ENCODE measurements at regions not wholly inside any gene's neighbourhood (a gene's known extent, or its start where the extent isn't known, plus 50 kb on each side); places are given as distances from the start of the nearest gene placed in this dataset.
A peak's percentile ranks its signal among the peaks of the same experiment; 100 is the strongest.

GRCh38 chr6:87860902-87861301 is 158.9 kb upstream of the AKIRIN2 start:
- Histone ChIP-seq H3K36me3 (ENCODE audit: low read depth) (no peaks in the 10 kb centered on the region), H3F3A (ENCODE audit: insufficient read depth) (no peaks in the 10 kb centered on the region), H4K20me1 (ENCODE audit: insufficient read depth) (no peaks in the 10 kb centered on the region), H3K9ac (no peak overlapping the region), H3K27me3 (replicated peaks; ENCODE audit: insufficient read depth) (peaks cover 9% of the 10 kb centered on the region; the same call in 1 of the 2 replicates), H3K4me3 (no peak overlapping the region), H3K27ac (no peak overlapping the region), H2AFZ (no peak overlapping the region), H3K9me2 (ENCODE audit: insufficient read depth) (no peaks in the 10 kb centered on the region), H3K9me3 (ENCODE audit: low read depth) (no peaks in the 10 kb centered on the region), H3K4me2 (ENCODE audit: unreplicated experiment) (no peak overlapping the region), H3K4me1 (ENCODE audit: insufficient read depth) (no peaks in the 10 kb centered on the region), H3K79me2 (ENCODE audit: insufficient read depth) (no peaks in the 10 kb centered on the region)
- in situ Hi-C loops (cut with MboI) = no loop called here
- no peak for DNase-seq
- WGBS, 2 experiments (ENCODE audit: low coverage in 1 of 2, low lambda C conversion rate in 2 of 2, missing lambda C conversion rate in 2 of 2) = 74 to 79% methylated on average over 2 of the region's 2 CpGs
- TF ChIP-seq EZH2phosphoT487 (IDR thresholded peaks at IDR 0.05; ENCODE audit: insufficient read depth, low read depth) (no peak), EZH2 (IDR thresholded peaks at IDR 0.05; ENCODE audit: insufficient read depth, poor library complexity, severe bottlenecking) (no peak)

- H3K79me2 ChIP-seq (ENCODE audit: insufficient read depth) = no peaks in the 10 kb centered on the region
- in situ Hi-C loops (cut with MboI) = no loop called here
- TF ChIP-seq EZH2phosphoT487 (IDR thresholded peaks at IDR 0.05; ENCODE audit: insufficient read depth, low read depth) = no peak
- H3K27ac ChIP-seq = no peak overlapping the region
- DNase-seq = peak; percentile 13
- no peaks in the 10 kb centered on the region for H3K4me1 ChIP-seq (ENCODE audit: insufficient read depth)
- H3K4me3 ChIP-seq = no peak overlapping the region
- H3K9me2 ChIP-seq (ENCODE audit: insufficient read depth) = no peaks in the 10 kb centered on the region
- H4K20me1 ChIP-seq (ENCODE audit: insufficient read depth) = no peaks in the 10 kb centered on the region
- no peak overlapping the region for H3K9ac ChIP-seq
- H3K36me3 ChIP-seq (ENCODE audit: low read depth) = no peaks in the 10 kb centered on the region
- no peaks in the 10 kb centered on the region for H3K9me3 ChIP-seq (ENCODE audit: low read depth)
- no peaks in the 10 kb centered on the region for H3F3A ChIP-seq (ENCODE audit: insufficient read depth)
- 21% methylated on average over 1 of the region's 1 CpG for WGBS, 2 experiments (ENCODE audit: low coverage in 1 of 2, low lambda C conversion rate in 2 of 2, missing lambda C conversion rate in 2 of 2)
- no peaks in the 10 kb centered on the region; the same call in 1 of the 2 replicates for H3K27me3 ChIP-seq (replicated peaks; ENCODE audit: insufficient read depth)
- H3K4me2 ChIP-seq (ENCODE audit: unreplicated experiment) = no peak overlapping the region
- no peak overlapping the region for H2AFZ ChIP-seq
Observed at GRCh38 chr6:87858440-87858839, 156.4 kb upstream of the AKIRIN2 start.

GRCh38 chr6:87851674-87852299 is 149.8 kb upstream of the AKIRIN2 start:
- Histone ChIP-seq H3F3A (ENCODE audit: insufficient read depth) (no peaks in the 10 kb centered on the region), H3K4me3 (no peak overlapping the region), H3K27ac (no peak overlapping the region), H3K9me3 (ENCODE audit: low read depth) (no peaks in the 10 kb centered on the region), H3K4me2 (ENCODE audit: unreplicated experiment) (no peak overlapping the region), H4K20me1 (ENCODE audit: insufficient read depth) (no peaks in the 10 kb centered on the region), H3K4me1 (ENCODE audit: insufficient read depth) (no peaks in the 10 kb centered on the region), H3K9ac (no peak overlapping the region), H3K27me3 (replicated peaks; ENCODE audit: insufficient read depth) (peaks cover 23% of the 10 kb centered on the region), H3K79me2 (ENCODE audit: insufficient read depth) (no peaks in the 10 kb centered on the region), H3K36me3 (ENCODE audit: low read depth) (no peaks in the 10 kb centered on the region), H2AFZ (no peak overlapping the region), H3K9me2 (ENCODE audit: insufficient read depth) (no peaks in the 10 kb centered on the region)
- in situ Hi-C loops (cut with MboI) = no loop called here
- WGBS, 2 experiments (ENCODE audit: low coverage in 1 of 2, low lambda C conversion rate in 2 of 2, missing lambda C conversion rate in 2 of 2) = 23 to 24% methylated on average over 4 of the region's 4 CpGs
- no peak for TF ChIP-seq EZH2phosphoT487 (IDR thresholded peaks at IDR 0.05; ENCODE audit: insufficient read depth, low read depth)
- TF ChIP-seq EZH2 (IDR thresholded peaks at IDR 0.05; ENCODE audit: insufficient read depth, poor library complexity, severe bottlenecking) = no peak
- DNase-seq = no peak

- in situ Hi-C loops (cut with MboI) = no loop called here
Observed at GRCh38 chr6:87848616-87849015, 146.6 kb upstream of the AKIRIN2 start.

GRCh38 chr6:87847830-87848210 is 145.8 kb upstream of the AKIRIN2 start:
- Histone ChIP-seq H3K79me2 (ENCODE audit: insufficient read depth) (no peaks in the 10 kb centered on the region), H3K9me3 (ENCODE audit: low read depth) (no peaks in the 10 kb centered on the region), H3K9me2 (ENCODE audit: insufficient read depth) (no peaks in the 10 kb centered on the region), H4K20me1 (ENCODE audit: insufficient read depth) (no peaks in the 10 kb centered on the region), H3K4me1 (ENCODE audit: insufficient read depth) (no peaks in the 10 kb centered on the region), H2AFZ (no peak overlapping the region), H3K27me3 (replicated peaks; ENCODE audit: insufficient read depth) (peaks cover 31% of the 10 kb centered on the region), H3K4me2 (ENCODE audit: unreplicated experiment) (no peak overlapping the region), H3K9ac (no peak overlapping the region), H3K36me3 (ENCODE audit: low read depth) (no peaks in the 10 kb centered on the region), H3K27ac (no peak overlapping the region), H3K4me3 (no peak overlapping the region), H3F3A (ENCODE audit: insufficient read depth) (no peaks in the 10 kb centered on the region)
- DNase-seq = no peak
- in situ Hi-C loops (cut with MboI) = no loop called here
- 70 to 79% methylated on average over 1 of the region's 1 CpG for WGBS, 2 experiments (ENCODE audit: low coverage in 1 of 2, low lambda C conversion rate in 2 of 2, missing lambda C conversion rate in 2 of 2)
- TF ChIP-seq EZH2phosphoT487 (IDR thresholded peaks at IDR 0.05; ENCODE audit: insufficient read depth, low read depth) = no peak
- no peak for TF ChIP-seq EZH2 (IDR thresholded peaks at IDR 0.05; ENCODE audit: insufficient read depth, poor library complexity, severe bottlenecking)

More at GRCh38 chr6:87848616-87849015, 146.6 kb upstream of the AKIRIN2 start:
- Histone ChIP-seq H3K4me2 (ENCODE audit: unreplicated experiment) (no peak overlapping the region), H3K79me2 (ENCODE audit: insufficient read depth) (no peaks in the 10 kb centered on the region), H3K27ac (no peak overlapping the region), H4K20me1 (ENCODE audit: insufficient read depth) (no peaks in the 10 kb centered on the region), H2AFZ (no peak overlapping the region), H3F3A (ENCODE audit: insufficient read depth) (no peaks in the 10 kb centered on the region), H3K4me1 (ENCODE audit: insufficient read depth) (no peaks in the 10 kb centered on the region), H3K9me3 (ENCODE audit: low read depth) (no peaks in the 10 kb centered on the region), H3K27me3 (replicated peaks; ENCODE audit: insufficient read depth) (peaks cover 31% of the 10 kb centered on the region), H3K9me2 (ENCODE audit: insufficient read depth) (no peaks in the 10 kb centered on the region), H3K9ac (no peak overlapping the region), H3K36me3 (ENCODE audit: low read depth) (no peaks in the 10 kb centered on the region), H3K4me3 (no peak overlapping the region)
- no peak for DNase-seq
- 49 to 51% methylated on average over 3 of the region's 3 CpGs for WGBS, 2 experiments (ENCODE audit: low coverage in 1 of 2, low lambda C conversion rate in 2 of 2, missing lambda C conversion rate in 2 of 2)
- TF ChIP-seq EZH2 (IDR thresholded peaks at IDR 0.05; ENCODE audit: insufficient read depth, poor library complexity, severe bottlenecking) (no peak), EZH2phosphoT487 (IDR thresholded peaks at IDR 0.05; ENCODE audit: insufficient read depth, low read depth) (no peak)

All from GM23248 (cell line).